GM12892 (cell line): ENCODE measurements at regions not wholly inside any gene's neighbourhood (a gene's known extent, or its start where the extent isn't known, plus 50 kb on each side); places are given as distances from the start of the nearest gene placed in this dataset.

Experiments
- POLR2A ChIP-seq: IDR thresholded peaks from 2 replicates; pipeline ENCODE4 v1.6.1; 2011; ENCODE audit warnings: low read depth, low read length, control low read depth
- POLR2AphosphoS5 ChIP-seq: IDR thresholded peaks from 2 replicates; pipeline ENCODE4 v1.6.1; 2011; ENCODE audit warnings: low read depth, low read length, control low read depth
- TAF1 ChIP-seq: IDR thresholded peaks from 2 replicates; pipeline ENCODE4 v1.6.1; 2011; ENCODE audit warnings: low read depth, mild to moderate bottlenecking, control low read depth, low read length, borderline replicate concordance

DNA sequence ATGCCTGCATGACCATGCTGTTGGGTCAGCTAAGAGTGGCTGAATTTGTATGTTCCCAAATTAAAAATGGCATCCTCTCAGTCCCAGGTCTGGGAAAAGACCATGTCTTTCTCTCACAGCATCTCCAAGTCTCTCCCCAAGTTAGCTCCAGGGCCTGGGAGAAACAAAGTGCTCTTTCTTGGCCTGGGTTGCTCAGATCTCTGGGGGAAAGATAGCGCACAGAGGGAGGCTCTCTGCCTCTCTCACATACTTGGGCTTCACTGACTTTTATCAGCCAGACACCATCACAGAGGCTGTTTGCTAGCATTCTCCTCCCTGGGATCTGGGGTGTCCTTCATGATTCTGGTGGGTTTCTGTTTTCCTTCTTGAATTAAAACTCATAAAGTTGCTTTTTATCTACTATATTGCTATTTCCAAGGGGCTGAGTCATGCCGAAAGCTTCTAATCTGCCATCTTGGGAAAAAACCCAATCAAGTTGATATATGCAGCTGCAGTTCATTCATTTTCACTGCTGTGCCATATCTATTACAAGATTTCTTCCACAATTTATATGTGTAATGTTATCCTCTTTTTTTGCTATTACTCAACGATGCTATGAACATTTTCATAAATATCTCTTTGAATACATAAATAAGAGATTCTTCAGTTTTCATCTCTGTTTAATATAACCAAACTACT lies 190.2 kb downstream of the MOXD1 start:
- TF ChIP-seq POLR2A (no peak), POLR2AphosphoS5 (no peak), TAF1 (no peak)
